NCI-H524 (cell line): ENCODE measurements at regions not wholly inside any gene's neighbourhood (a gene's known extent, or its start where the extent isn't known, plus 50 kb on each side); places are given as distances from the start of the nearest gene placed in this dataset.

Experiments used
- DNase-seq, 2 experiments: peaks; one replicate each; lab custom pipeline; 2025; lab: John Stamatoyannopoulos, UW

- DNase-seq: no peak
Measured at GRCh38 chr1:231108516-231109302, 53.1 kb upstream of the TRIM67 start.

GRCh38 chr1:231107600-231108326, 54.1 kb upstream of the TRIM67 start:
- DNase-seq: no peak

GRCh38 chr1:231107151-231107550, 54.7 kb upstream of the TRIM67 start:
- no peak for DNase-seq

GRCh38 chr1:231106347-231106746, 55.5 kb upstream of the TRIM67 start:
- no peak for DNase-seq

GRCh38 chr1:231104917-231105316, 56.9 kb upstream of the TRIM67 start:
- DNase-seq: no peak

- no peak for DNase-seq
Measured at GRCh38 chr1:231103961-231104360, 57.9 kb upstream of the TRIM67 start.

GRCh38 chr1:231099996-231100767, 60.1 kb upstream of the FAM89A start:
- DNase-seq: peak in 1 of 2 experiments; percentile 5

GRCh38 chr1:231099311-231099710, 59.3 kb upstream of the FAM89A start:
- no peak for DNase-seq

- no peak for DNase-seq
Measured at GRCh38 chr1:231095595-231095994, 55.5 kb upstream of the FAM89A start.

GRCh38 chr1:231094421-231094820, 54.4 kb upstream of the FAM89A start:
- DNase-seq: no peak

- no peak for DNase-seq
Measured at GRCh38 chr1:231093156-231093922, 53.3 kb upstream of the FAM89A start.

GRCh38 chr1:231092380-231092779, 52.3 kb upstream of the FAM89A start:
- DNase-seq: no peak

- peak in 1 of 2 experiments; percentile 2 for DNase-seq
Measured at GRCh38 chr1:231091831-231092301, 51.8 kb upstream of the FAM89A start.

- DNase-seq: no peak
Measured at GRCh38 chr1:231091415-231091814, 51.4 kb upstream of the FAM89A start.
